SK-N-SH treated with all-trans-retinoic acid at 6 μM for 48 hours (cell line): ENCODE measurements at regions not wholly inside any gene's neighbourhood (a gene's known extent, or its start where the extent isn't known, plus 50 kb on each side); places are given as distances from the start of the nearest gene placed in this dataset.

Experiments used
- ATAC-seq: fragments of 200-7000 bp; cut with Tn5 transposase; 3 replicates; pipeline ENCODE4 v1.9.1; 2020; ENCODE audit warnings: mild to moderate bottlenecking, moderate library complexity
- ARNTL ChIP-seq: fragments of 450-650 bp; formaldehyde crosslinking; IDR thresholded peaks from 2 replicates; pipeline ENCODE4 v1.5.0; 2020; ENCODE audit warnings: low read depth, mild to moderate bottlenecking, moderate library complexity, borderline replicate concordance
- BACH2 ChIP-seq: fragments of 250-450 bp; sonication (Bioruptor Pico); IDR thresholded peaks from 2 replicates; pipeline ENCODE4 v1.9.0; 2021; ENCODE audit warnings: mild to moderate bottlenecking, borderline replicate concordance
- CREB5 ChIP-seq: fragments of 250-450 bp; sonication (Bioruptor Pico); IDR thresholded peaks from 2 replicates; pipeline ENCODE4 v1.5.1; 2020; ENCODE audit warnings: low read depth, mild to moderate bottlenecking, moderate library complexity
- CSDC2 ChIP-seq: fragments of 250-450 bp; sonication (Bioruptor Pico); IDR thresholded peaks from 2 replicates; pipeline ENCODE4 v1.5.0; 2020; ENCODE audit warnings: mild to moderate bottlenecking, moderate library complexity
- CSRNP3 ChIP-seq: fragments of 250-450 bp; sonication (Bioruptor Pico); IDR thresholded peaks from 2 replicates; pipeline ENCODE4 v1.5.1; 2021; ENCODE audit warnings: mild to moderate bottlenecking, moderate library complexity
- ESRRG ChIP-seq: fragments of 250-450 bp; sonication (Bioruptor Pico); IDR thresholded peaks from 2 replicates; pipeline ENCODE4 v1.6.1; 2021; ENCODE audit warnings: mild to moderate bottlenecking
- GLIS3 ChIP-seq: fragments of 250-450 bp; sonication (Bioruptor Pico); IDR thresholded peaks from 2 replicates; pipeline ENCODE4 v1.5.0; 2020; ENCODE audit warnings: mild to moderate bottlenecking, moderate library complexity
- ISL1 ChIP-seq: fragments of 250-450 bp; sonication (Bioruptor Pico); IDR thresholded peaks from 2 replicates; pipeline ENCODE4 v2.1.2; 2022; ENCODE audit warnings: mild to moderate bottlenecking, moderate library complexity
- OSR1 ChIP-seq: fragments of 250-450 bp; sonication (Bioruptor Pico); IDR thresholded peaks from 2 replicates; pipeline ENCODE4 v1.8.0; 2022; ENCODE audit warnings: moderate library complexity, mild to moderate bottlenecking, inconsistent platforms
- PATZ1 ChIP-seq: fragments of 250-450 bp; sonication (Bioruptor Pico); IDR thresholded peaks from 2 replicates; pipeline ENCODE4 v1.8.0; 2020; ENCODE audit warnings: mild to moderate bottlenecking, moderate library complexity, borderline replicate concordance
- POU6F1 ChIP-seq: fragments of 250-450 bp; sonication (Bioruptor Pico); IDR thresholded peaks from 2 replicates; pipeline ENCODE4 v1.8.0; 2021; ENCODE audit warnings: low read depth, mild to moderate bottlenecking, moderate library complexity, borderline replicate concordance
- PPARA ChIP-seq: fragments of 250-450 bp; sonication (Bioruptor Pico); IDR thresholded peaks from 2 replicates; pipeline ENCODE4 v1.5.0; 2020; ENCODE audit warnings: mild to moderate bottlenecking, borderline replicate concordance
- RARB ChIP-seq: fragments of 250-450 bp; sonication (Bioruptor Pico); IDR thresholded peaks from 2 replicates; pipeline ENCODE4 v1.8.0; 2021; ENCODE audit warnings: mild to moderate bottlenecking, moderate library complexity
- TCF4 ChIP-seq: fragments of 250-450 bp; sonication (Bioruptor Pico); IDR thresholded peaks from 2 replicates; pipeline ENCODE4 v1.8.0; 2021; ENCODE audit warnings: mild to moderate bottlenecking, moderate library complexity, borderline replicate concordance
- TOX ChIP-seq: fragments of 250-450 bp; sonication (Bioruptor Pico); IDR thresholded peaks from 2 replicates; pipeline ENCODE4 v1.8.0; 2021; ENCODE audit warnings: mild to moderate bottlenecking, moderate library complexity, borderline replicate concordance
- ZC3H10 ChIP-seq: fragments of 250-450 bp; sonication (Bioruptor Pico); IDR thresholded peaks from 2 replicates; pipeline ENCODE4 v1.5.1; 2021; ENCODE audit warnings: mild to moderate bottlenecking, moderate library complexity
- ZFP3 ChIP-seq: fragments of 250-450 bp; sonication (Bioruptor Pico); IDR thresholded peaks from 2 replicates; pipeline ENCODE4 v1.5.0; 2020; ENCODE audit warnings: mild to moderate bottlenecking, moderate library complexity
- ZNF565 ChIP-seq: fragments of 450-650 bp; formaldehyde crosslinking; conservative IDR thresholded peaks from 2 replicates; pipeline ENCODE4 v1.5.0; 2020; ENCODE audit warnings: low read depth, mild to moderate bottlenecking, moderate library complexity
- ZNF70 ChIP-seq: fragments of 450-650 bp; formaldehyde crosslinking; IDR thresholded peaks from 2 replicates; pipeline ENCODE4 v1.5.0; 2020; ENCODE audit warnings: mild to moderate bottlenecking, moderate library complexity
- ZNF8 ChIP-seq: fragments of 450-650 bp; formaldehyde crosslinking; IDR thresholded peaks from 2 replicates; pipeline ENCODE4 v1.5.0; 2020; ENCODE audit warnings: mild to moderate bottlenecking, moderate library complexity

- ATAC-seq: no peak
- TF ChIP-seq POU6F1 (CRISPR knock-in tag) (no peak), TOX (CRISPR knock-in tag) (no peak)
These were observed 103.7 kb upstream of the SELENOP start for GRCh38 chr5:42915306-42915866.

- TF ChIP-seq TCF4 (CRISPR knock-in tag): no peak
- TF ChIP-seq CSRNP3: no peak
- TF ChIP-seq ARNTL (CRISPR knock-in tag): no peak
- TF ChIP-seq CSDC2 (CRISPR knock-in tag): no peak
- TF ChIP-seq ZNF565 (CRISPR knock-in tag): no peak
- TF ChIP-seq BACH2 (CRISPR knock-in tag): no peak
- no peak for TF ChIP-seq ISL1 (CRISPR knock-in tag)
- no peak for TF ChIP-seq RARB (CRISPR knock-in tag)
- TF ChIP-seq GLIS3 (CRISPR knock-in tag): no peak
- TF ChIP-seq TOX (CRISPR knock-in tag): no peak
- TF ChIP-seq CREB5 (CRISPR knock-in tag): no peak
- no peak for TF ChIP-seq ZNF8
- TF ChIP-seq OSR1 (CRISPR knock-in tag): no peak
- no peak for TF ChIP-seq PPARA (CRISPR knock-in tag)
- ATAC-seq: peak; percentile 31; the same call in 2 of the 3 replicates
These were observed 100.6 kb upstream of the SELENOP start for GRCh38 chr5:42912184-42912798.

- no peak for TF ChIP-seq PPARA (CRISPR knock-in tag)
- no peak for TF ChIP-seq OSR1 (CRISPR knock-in tag)
- no peak for TF ChIP-seq ISL1 (CRISPR knock-in tag)
- peak; percentile 94 for ATAC-seq
These were observed 97.1 kb upstream of the SELENOP start for GRCh38 chr5:42908509-42909488.

GRCh38 chr5:42908086-42908485, 96.4 kb upstream of the SELENOP start:
- ATAC-seq: no peak
- TF ChIP-seq TOX (CRISPR knock-in tag): no peak
- no peak for TF ChIP-seq ZNF8
- no peak for TF ChIP-seq CREB5 (CRISPR knock-in tag)
- TF ChIP-seq ZNF70: no peak
- no peak for TF ChIP-seq ZC3H10 (CRISPR knock-in tag)
- no peak for TF ChIP-seq PATZ1 (CRISPR knock-in tag)
- TF ChIP-seq ARNTL (CRISPR knock-in tag): no peak
- TF ChIP-seq POU6F1 (CRISPR knock-in tag): no peak
- no peak for TF ChIP-seq RARB (CRISPR knock-in tag)
- TF ChIP-seq BACH2 (CRISPR knock-in tag): no peak
- TF ChIP-seq GLIS3 (CRISPR knock-in tag): no peak
- no peak for TF ChIP-seq ZFP3
- no peak for TF ChIP-seq ESRRG (CRISPR knock-in tag)
- no peak for TF ChIP-seq CSDC2 (CRISPR knock-in tag)
